ENCODE measurements at regions not wholly inside any gene's neighbourhood (a gene's known extent, or its start where the extent isn't known, plus 50 kb on each side); places are given as distances from the start of the nearest gene placed in this dataset.

DNA sequence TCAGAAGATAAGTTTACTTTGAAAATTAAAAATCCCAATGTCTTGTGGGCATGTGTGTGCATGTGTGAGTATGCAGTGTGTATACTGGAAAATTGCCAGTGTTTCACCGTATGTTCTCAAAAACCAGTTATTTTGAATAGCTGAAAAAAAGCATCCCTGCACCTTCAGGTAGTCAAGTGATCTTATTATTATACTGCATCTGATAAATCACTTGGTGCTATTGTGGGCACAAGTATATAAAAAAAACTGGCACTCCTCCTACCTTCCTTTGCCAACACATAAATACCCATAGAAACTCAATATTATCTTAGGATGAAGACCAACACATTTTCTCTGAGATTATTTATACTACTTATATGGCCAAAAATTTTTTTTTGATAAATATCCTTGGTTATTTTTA, 91.5 kb upstream of the MAP9 start:
- no peak for TF ChIP-seq CTCF (IDR thresholded peaks at IDR 0.05; ENCODE audit: partially characterized antibody, unreplicated experiment)
- DNase-seq: no peak
- H3K36me3 Mint-ChIP-seq (ENCODE audit: unreplicated experiment): no peaks in the 10 kb centered on the region
- H3K4me3 Mint-ChIP-seq (ENCODE audit: unreplicated experiment): no peak overlapping the region
- H3K27me3 Mint-ChIP-seq (ENCODE audit: unreplicated experiment): no peaks in the 10 kb centered on the region
- no peaks in the 10 kb centered on the region for H3K9me3 Mint-ChIP-seq (ENCODE audit: unreplicated experiment)
- no peak overlapping the region for H3K27ac Mint-ChIP-seq (ENCODE audit: unreplicated experiment)
- no peaks in the 10 kb centered on the region for H3K4me1 Mint-ChIP-seq (ENCODE audit: low read depth, unreplicated experiment)

DNA sequence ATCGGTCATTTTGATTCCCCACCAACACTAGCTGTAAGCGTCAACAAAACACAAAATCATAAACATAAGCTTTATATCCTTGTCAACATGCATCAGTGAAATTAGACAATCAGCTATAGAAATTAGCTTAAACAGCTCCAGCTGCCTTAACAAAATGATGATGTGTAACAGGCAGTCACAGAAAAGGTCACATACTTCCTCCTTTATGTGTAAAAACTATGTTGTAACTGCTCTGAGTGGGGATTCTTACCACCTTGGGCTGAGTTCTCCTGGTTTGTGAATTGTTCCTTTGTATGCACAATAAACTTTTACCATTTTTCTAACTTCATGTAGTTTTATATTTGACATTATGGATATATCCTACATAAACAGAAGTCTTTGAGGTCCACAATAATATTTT, 73.9 kb upstream of the MAP9 start:
- no peaks in the 10 kb centered on the region for H3K27me3 Mint-ChIP-seq (ENCODE audit: unreplicated experiment)
- no peak overlapping the region for H3K27ac Mint-ChIP-seq (ENCODE audit: unreplicated experiment)
- H3K4me3 Mint-ChIP-seq (ENCODE audit: unreplicated experiment): no peak overlapping the region
- no peak for DNase-seq
- H3K9me3 Mint-ChIP-seq (ENCODE audit: unreplicated experiment): no peaks in the 10 kb centered on the region
- H3K36me3 Mint-ChIP-seq (ENCODE audit: unreplicated experiment): no peaks in the 10 kb centered on the region
- no peak for TF ChIP-seq CTCF (IDR thresholded peaks at IDR 0.05; ENCODE audit: partially characterized antibody, unreplicated experiment)
- H3K4me1 Mint-ChIP-seq (ENCODE audit: low read depth, unreplicated experiment): no peaks in the 10 kb centered on the region

GRCh38 chr4:155445306-155445705, 68.5 kb upstream of the MAP9 start:
- H3K4me3 Mint-ChIP-seq (ENCODE audit: unreplicated experiment): no peak overlapping the region
- no peaks in the 10 kb centered on the region for H3K4me1 Mint-ChIP-seq (ENCODE audit: low read depth, unreplicated experiment)
- no peaks in the 10 kb centered on the region for H3K36me3 Mint-ChIP-seq (ENCODE audit: unreplicated experiment)
- DNase-seq: no peak
- peaks cover 2% of the 10 kb centered on the region for H3K27me3 Mint-ChIP-seq (ENCODE audit: unreplicated experiment)
- H3K27ac Mint-ChIP-seq (ENCODE audit: unreplicated experiment): no peak overlapping the region
- no peak for TF ChIP-seq CTCF (IDR thresholded peaks at IDR 0.05; ENCODE audit: partially characterized antibody, unreplicated experiment)
- H3K9me3 Mint-ChIP-seq (ENCODE audit: unreplicated experiment): no peaks in the 10 kb centered on the region

- H3K9me3 Mint-ChIP-seq (ENCODE audit: unreplicated experiment): no peaks in the 10 kb centered on the region
- H3K36me3 Mint-ChIP-seq (ENCODE audit: unreplicated experiment): no peaks in the 10 kb centered on the region
- TF ChIP-seq CTCF (IDR thresholded peaks at IDR 0.05; ENCODE audit: partially characterized antibody, unreplicated experiment): no peak
- no peak for DNase-seq
- no peak overlapping the region for H3K4me3 Mint-ChIP-seq (ENCODE audit: unreplicated experiment)
- H3K4me1 Mint-ChIP-seq (ENCODE audit: low read depth, unreplicated experiment): no peaks in the 10 kb centered on the region
- H3K27ac Mint-ChIP-seq (ENCODE audit: unreplicated experiment): no peak overlapping the region
- H3K27me3 Mint-ChIP-seq (ENCODE audit: unreplicated experiment): peaks cover 2% of the 10 kb centered on the region
Measured at GRCh38 chr4:155444721-155445120, 68.0 kb upstream of the MAP9 start.

- no peaks in the 10 kb centered on the region for H3K9me3 Mint-ChIP-seq (ENCODE audit: unreplicated experiment)
- H3K4me3 Mint-ChIP-seq (ENCODE audit: unreplicated experiment): no peak overlapping the region
- no peak overlapping the region for H3K27ac Mint-ChIP-seq (ENCODE audit: unreplicated experiment)
- H3K4me1 Mint-ChIP-seq (ENCODE audit: low read depth, unreplicated experiment): no peaks in the 10 kb centered on the region
- no peaks in the 10 kb centered on the region for H3K36me3 Mint-ChIP-seq (ENCODE audit: unreplicated experiment)
- TF ChIP-seq CTCF (IDR thresholded peaks at IDR 0.05; ENCODE audit: partially characterized antibody, unreplicated experiment): peak; percentile 90
- peaks cover 2% of the 10 kb centered on the region for H3K27me3 Mint-ChIP-seq (ENCODE audit: unreplicated experiment)
- peak; percentile 87 for DNase-seq
Measured at GRCh38 chr4:155442267-155443105, 65.7 kb upstream of the MAP9 start.

Data from glutamatergic neuron (in vitro differentiated cells).